ENCODE measurements at regions not wholly inside any gene's neighbourhood (a gene's known extent, or its start where the extent isn't known, plus 50 kb on each side); places are given as distances from the start of the nearest gene placed in this dataset.

DNA sequence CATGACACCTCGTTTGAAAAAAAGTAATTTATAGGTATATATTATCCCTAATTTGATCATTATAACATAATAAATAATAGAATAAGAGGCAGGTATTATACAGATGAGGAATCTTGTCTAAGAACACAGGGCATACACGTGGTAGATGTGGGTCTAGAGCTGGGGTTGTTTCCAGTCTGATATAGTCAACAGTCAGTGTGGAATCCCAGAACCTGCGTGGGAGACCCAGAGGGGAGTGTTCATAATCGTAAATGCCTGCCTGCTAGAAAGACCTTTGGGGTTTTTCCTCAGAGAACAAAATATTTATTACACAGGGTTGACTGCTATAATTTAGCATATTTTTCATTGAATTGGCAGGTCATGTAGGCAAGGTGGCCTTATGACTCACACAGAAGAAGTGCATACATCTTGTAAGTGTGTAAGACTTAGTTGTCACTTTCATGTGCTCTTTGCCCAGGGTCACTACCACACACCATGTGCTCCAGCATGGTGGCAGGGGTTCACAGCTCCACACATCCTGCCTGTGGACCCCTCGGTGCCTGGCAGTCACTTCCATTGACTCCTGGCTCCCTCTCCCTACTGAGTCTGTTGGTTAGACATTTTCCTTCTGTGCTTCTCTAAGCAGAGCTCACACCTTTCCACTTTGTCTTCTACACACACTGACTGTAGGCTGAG lies 94.9 kb upstream of the IKZF1 start:
- TF ChIP-seq, protein P1, sequence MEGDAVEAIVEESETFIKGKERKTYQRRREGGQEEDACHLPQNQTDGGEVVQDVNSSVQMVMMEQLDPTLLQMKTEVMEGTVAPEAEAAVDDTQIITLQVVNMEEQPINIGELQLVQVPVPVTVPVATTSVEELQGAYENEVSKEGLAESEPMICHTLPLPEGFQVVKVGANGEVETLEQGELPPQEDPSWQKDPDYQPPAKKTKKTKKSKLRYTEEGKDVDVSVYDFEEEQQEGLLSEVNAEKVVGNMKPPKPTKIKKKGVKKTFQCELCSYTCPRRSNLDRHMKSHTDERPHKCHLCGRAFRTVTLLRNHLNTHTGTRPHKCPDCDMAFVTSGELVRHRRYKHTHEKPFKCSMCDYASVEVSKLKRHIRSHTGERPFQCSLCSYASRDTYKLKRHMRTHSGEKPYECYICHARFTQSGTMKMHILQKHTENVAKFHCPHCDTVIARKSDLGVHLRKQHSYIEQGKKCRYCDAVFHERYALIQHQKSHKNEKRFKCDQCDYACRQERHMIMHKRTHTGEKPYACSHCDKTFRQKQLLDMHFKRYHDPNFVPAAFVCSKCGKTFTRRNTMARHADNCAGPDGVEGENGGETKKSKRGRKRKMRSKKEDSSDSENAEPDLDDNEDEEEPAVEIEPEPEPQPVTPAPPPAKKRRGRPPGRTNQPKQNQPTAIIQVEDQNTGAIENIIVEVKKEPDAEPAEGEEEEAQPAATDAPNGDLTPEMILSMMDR (IDR thresholded peaks at IDR 0.05; ENCODE audit: poor library complexity) = no peak
- TF ChIP-seq EZH2 (IDR thresholded peaks at IDR 0.05; ENCODE audit: borderline replicate concordance) (no peak), EZH2phosphoT487 (IDR thresholded peaks at IDR 0.05; ENCODE audit: low read depth, severe bottlenecking, unreplicated experiment) (no peak)

Measured in hepatocyte (in vitro differentiated cells).